GM19043 (cell line): ENCODE measurements at regions not wholly inside any gene's neighbourhood (a gene's known extent, or its start where the extent isn't known, plus 50 kb on each side); places are given as distances from the start of the nearest gene placed in this dataset.

Experiments
- ATAC-seq: cut with Tn5 transposase; IDR thresholded peaks from one replicate; pipeline ENCODE4 v1.9.1; 2021; ENCODE audit warnings: low read depth; ENCODE audit not compliant: unreplicated experiment

DNA sequence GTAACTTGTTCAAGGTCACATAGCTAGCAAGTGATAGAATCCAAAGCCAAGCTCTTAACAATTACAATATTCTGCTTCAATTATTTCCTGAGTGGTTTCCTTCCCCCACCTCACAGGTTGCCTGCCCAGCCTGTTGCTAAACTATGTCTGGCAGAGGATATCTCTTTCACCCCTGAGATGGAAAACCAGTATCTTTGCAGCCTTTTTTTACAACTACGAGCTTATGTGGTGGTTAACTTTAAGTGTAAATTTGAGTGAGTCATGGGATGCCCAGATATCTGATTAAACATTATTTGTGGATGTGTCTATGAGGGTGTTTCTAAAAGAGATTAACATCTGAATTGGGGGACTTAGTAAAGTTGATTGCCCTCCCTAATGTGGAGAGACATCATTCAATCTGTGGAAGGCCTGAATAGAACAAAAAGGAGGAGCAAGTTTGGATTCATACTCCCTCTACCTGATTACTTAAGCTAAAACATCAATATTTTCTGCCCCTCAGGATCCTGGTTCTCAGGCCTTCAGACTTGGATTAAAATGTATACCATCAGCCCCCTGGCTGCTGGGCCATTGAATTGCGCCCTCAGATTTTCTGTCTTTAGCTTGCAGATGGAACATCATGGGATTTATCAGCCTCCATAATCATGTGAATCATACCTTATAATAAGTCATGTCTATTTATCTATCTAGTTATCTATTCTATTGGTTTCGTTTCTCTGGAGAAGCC lies 911.9 kb downstream of the METTL15 start:
- no peak for ATAC-seq

DNA sequence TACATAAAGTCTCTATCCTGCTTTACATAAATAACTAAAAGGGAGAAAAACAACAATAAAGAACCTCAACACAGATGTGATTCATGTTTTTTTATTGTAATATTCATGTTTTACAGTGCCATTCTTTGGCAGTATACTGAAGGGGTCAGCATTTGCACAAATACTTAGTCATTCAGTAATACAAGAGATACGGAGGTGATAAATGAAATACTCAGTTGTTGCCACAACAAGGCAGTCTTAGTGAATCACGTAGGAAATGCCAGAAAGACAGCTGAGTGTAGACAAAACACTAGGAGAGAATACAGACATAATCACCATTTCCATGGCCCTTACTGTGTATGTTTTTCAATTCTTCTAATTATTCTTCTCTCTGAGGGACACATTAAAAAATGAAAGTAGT lies 910.4 kb downstream of the METTL15 start:
- ATAC-seq = no peak

DNA sequence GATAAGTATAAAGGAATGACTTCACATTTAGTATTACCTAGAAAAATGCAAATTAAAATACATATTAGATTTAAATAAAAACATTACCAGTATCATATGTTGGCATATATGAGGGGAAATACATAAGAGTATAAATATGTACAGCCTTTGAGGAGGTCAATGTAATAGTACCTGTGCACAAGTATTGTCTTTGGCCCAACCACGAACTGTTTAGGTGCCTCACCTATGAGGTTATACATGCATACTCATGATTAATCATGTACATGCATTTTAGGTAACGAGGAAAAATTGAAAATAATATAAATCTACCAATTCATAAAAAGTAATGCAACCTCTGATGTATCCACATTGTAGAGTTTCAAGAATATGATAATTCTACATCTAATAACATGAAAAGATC lies 909.8 kb downstream of the METTL15 start:
- ATAC-seq = no peak

DNA sequence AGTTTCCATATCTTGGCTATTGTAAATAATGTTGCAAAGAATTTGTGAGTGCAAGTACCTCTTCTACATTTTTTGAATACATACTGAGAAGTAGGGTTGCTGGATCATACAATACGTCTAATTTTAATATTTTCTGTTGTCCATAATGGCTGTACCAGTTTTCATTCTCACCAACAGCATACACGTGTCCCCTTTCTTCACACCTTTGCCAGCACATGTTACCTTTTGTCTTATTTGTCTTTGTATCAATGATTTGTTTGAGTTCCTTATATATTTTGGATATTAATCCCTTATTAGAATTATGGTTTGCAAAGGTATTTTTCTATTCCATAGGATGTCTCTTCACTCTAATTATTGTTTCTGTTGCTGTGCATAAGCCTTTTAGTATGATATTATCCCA lies 904.3 kb downstream of the METTL15 start:
- ATAC-seq = no peak

DNA sequence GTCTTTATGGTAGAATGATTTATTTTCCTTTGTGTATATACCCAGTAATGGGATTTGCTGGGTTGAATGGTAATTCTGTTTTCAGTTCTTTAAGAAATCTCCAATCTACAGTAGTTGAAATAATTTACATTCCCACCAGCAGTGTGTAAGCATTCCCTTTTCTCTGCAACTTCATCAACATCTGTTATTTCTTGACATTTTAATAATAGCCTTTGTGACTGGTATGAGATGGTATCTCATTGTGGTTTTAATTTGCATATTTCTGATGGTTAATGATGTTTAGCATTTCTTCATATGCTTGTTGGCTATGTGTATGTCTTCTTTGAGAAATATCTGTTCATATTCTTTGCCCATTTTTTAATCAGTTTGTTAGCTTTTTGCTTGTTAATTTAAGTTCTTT lies 901.2 kb downstream of the METTL15 start:
- ATAC-seq = no peak

DNA sequence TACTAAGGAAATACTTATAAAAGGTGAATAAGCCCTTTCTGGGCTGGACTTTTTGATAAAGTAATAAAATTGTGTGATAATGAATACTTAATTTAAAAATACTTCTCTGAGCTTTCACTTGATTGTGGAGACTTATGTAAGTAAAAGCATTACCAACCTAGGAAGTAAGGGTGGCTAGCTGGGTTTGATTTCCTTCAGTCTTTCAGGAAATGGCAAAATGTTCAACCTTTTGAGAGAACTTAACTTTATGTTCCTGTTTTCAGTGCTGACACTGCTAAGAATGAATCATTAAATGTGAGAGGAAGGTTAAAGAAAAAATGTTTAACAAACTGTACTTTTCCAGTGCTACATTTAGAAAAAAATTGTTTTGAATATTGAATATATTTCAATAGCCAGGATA lies 900.3 kb downstream of the METTL15 start:
- no peak for ATAC-seq

DNA sequence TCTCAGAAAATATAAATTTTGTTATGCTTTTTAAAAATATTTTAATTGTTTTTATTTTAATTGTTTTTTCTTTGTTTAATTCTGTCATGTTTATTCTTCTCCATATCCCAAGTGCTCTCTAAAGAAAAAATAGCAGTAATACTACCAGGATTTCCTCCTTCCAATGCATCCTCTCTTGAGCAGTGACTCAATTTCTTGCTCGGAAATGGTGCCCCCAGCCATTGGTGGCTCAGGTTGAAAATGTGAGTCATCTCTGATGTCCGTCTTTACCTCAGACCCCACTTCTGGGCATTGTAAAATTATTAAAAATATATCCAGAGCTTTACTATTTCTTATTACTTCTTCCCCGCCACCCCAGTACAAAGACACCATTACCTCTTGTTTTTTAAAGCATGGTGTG lies 898.5 kb downstream of the METTL15 start:
- no peak for ATAC-seq

DNA sequence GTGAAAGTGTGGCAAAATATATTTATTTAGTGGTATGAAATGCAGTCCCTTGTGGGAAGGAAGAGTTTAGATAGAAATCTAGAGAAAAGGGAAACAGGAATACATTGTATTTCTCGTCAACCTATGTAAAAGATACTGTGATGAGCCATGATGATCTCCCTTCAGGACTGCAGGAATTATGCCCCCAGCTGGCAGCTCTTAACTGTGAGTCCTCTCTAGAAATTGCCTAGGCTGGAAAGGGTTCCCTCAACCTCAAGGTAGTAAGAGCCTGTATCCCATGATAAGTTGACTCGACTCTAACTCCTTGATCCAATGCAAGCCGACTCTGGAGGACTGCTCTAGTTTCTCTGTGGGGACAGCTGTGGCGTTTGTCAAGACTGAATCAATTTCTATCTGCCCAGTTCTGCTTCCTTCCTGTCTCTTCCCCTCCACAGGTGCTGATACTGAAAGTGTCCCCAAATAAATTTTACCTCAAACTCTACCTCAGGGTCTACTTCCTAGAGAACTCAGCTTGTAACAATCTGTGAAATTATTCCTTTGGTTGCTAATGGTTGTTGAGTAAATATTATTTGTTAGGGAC lies 897.3 kb downstream of the METTL15 start:
- ATAC-seq = no peak

DNA sequence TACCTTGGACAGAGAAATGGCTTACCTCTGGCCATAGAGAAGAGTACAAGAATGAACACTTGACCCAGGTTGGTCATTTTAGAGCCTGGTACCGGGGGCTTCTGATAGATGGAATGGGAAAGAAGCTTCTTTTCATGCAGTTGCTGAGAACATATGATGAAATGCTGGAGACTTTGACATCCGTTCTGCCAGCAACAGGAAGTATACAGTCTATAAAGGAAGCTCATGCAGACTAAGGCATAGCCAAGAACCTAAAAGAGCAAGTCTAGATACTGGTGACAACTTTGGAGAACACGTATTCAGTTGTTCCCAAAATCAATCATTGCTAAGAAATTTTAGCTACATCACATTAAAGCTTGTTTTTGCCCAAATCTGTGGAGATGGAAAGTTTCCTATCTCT lies 894.6 kb downstream of the METTL15 start:
- no peak for ATAC-seq

DNA sequence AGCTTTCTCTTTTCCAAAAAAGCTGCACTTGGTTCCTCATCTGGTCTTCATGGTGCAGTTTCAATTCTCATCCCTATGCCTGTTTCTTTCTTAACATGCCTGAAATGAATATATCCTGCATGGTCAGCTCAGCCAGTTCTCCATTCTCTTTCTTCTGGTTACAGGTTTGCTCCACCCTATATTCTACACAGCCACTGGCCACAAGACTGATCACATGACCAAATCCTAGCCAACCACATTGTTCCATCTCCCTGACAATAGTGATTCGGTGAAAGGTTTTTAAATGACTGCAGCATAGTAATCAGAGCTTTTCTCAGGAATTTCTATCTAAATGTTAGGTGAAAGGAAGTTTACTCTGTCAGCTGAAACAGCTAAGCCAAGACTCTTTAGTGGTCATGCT lies 891.4 kb downstream of the METTL15 start:
- ATAC-seq = no peak

DNA sequence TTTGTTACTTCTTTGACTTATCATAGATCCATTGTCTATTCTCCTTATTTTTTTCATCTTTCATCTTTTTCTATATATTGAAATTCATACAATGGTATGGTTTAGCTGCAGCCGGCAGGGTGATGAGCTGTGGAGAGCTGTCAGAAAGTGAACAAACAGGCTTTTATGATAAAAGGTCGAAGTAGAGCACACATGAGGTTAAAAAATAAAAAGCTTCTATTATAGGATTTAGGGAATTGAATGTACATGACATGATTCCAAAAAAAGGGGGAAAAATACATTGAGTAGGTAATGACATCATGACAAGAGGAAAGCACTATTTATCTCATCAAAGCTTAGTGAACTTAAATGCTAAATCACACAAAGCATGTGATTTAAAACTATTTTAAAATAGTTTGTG lies 884.8 kb downstream of the METTL15 start:
- no peak for ATAC-seq

DNA sequence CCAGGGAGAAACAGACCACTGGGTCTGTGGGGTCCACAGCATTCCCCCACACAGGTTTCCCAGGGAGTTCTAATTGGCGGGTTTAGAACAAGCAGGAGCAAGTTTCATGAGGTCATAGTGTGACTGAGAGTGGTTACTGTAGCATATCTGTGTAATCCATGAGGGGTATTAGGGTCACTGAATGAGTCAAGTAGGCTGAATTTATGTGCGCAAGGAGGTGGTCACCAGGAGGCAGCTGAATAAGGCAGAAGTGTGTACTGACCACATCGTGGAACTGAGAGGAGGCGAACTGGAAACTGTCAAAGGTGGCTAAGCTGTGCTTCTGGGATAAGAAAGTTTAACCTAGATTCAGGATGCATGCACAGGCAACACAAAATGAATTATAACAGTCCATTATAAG lies 876.0 kb downstream of the METTL15 start:
- ATAC-seq = no peak

DNA sequence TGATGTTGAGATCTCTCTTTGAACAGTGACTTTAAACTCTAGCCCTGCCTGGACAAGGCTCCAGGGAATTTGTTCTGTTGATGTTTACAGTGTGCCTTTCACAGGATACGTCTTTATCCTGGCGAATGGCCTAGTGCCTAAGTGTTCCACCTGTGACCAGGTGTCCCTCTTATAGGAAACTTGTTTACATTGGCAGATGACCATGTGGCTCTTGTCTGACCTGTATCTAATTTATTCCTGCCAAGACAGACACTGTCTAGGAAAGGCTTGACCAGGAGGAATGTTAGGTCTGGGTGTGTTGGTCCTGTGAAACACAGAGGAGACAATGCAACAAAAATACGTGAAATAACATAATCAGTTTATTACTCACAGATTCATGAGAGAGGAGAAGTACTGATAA lies 875.6 kb downstream of the METTL15 start:
- no peak for ATAC-seq

DNA sequence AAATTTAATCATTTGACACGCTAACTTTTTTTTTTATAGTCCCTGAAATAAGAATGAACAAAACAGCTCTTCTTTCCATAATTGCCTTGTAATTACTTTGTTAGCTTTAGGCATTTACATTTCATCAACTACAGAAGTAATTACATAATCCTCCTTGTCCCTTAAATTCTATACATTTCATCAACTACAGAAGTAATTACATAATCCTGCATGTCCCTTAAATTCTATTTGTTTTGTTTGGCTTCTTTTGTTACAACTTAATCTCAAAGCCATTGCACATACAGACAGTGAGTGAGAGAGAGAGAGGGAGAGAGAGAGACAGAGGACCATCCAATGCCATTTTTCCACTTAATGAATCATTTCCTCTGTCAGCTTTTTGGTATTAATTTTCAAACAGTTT lies 873.2 kb downstream of the METTL15 start:
- ATAC-seq = no peak

DNA sequence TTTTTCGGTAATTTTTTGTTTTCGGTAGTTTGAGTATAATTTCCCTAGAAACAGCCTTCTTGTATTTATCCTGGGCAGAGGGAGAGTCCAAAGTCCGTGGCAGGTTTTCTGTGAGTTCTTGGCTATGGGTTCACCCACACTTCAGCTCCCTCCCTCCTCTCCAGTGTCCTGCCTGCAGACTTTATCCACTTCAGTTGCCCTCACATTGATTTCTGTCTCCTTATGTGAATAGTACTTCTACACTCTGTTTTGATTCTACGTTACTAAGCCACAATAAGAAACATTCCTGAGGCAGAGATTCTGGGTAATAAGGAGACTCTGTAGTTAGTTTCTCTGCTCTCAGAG lies 868.6 kb downstream of the METTL15 start:
- no peak for ATAC-seq

DNA sequence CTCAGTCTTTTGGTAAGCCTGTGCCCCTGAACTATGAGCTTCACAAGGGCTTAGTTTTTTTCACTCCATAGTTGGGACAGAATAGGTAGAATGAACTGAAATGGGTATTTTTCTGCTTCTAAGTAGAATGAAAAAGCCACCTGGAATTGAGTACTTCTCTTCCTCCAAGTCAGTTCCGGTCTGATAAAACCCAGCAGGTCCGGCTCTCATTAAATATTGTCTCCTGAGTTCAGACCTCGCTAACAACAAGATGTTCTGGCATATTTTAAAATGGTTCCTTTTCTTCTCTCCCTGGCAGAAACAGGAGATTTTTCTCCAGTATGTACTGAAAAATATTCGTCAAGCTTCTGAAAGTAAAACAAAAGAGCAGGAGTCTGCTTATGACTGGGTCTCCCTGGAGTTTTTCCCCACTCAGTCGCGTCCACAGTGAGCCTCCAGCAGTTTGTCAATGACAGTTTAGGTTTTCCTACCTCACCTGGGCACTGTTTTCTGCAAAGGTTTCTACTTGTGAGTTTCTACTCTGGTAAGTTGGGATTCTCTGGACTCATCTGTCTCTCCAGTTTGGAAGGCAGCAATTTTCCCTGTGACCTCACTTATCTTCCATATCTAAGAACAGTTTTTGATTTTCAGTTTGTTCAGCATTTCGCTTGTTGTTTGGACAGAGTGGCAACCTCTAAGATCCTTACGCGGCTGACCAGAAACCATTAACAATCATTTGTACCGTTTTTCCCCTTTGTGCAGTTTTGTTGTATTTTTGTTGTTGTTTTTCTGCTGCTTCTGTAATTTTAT lies 868.0 kb downstream of the METTL15 start:
- ATAC-seq = no peak

DNA sequence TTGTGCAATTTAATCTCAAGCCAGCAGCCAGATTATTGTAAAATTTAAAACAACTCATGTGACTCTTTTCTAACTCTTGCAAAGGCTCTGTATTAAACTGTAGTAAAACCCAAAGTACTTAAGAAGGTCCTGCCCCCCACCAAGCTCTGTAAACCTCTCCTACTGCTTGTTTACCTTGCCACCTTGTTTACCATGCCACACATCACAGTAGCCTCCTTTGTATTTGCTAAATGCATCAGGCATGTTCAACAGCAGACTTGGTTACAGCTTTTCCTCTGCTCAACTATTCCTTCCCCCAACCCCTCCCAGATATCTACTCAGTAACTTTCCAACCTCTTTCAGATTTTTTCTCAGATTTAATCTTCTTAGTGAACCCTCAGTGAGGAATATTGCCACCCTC lies 861.6 kb downstream of the METTL15 start:
- ATAC-seq = no peak

DNA sequence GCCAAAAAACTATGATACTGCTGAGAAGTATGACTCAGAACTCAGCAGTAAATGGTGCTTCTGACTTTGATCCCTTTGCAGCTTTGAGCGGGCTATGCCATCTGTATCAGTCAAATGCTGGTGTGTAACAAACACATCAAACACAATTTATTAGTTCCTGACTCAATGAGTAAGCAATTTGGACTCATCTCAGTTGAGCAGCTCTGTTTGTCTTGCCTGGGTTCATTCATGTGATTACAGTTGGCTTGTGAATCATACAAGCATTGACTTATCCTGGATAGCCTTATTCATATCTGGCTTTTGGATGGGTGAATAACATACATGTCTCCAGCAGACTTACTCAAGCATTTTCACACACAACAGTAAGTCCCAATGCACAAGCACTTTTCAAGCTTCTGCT lies 858.8 kb downstream of the METTL15 start:
- ATAC-seq = no peak

DNA sequence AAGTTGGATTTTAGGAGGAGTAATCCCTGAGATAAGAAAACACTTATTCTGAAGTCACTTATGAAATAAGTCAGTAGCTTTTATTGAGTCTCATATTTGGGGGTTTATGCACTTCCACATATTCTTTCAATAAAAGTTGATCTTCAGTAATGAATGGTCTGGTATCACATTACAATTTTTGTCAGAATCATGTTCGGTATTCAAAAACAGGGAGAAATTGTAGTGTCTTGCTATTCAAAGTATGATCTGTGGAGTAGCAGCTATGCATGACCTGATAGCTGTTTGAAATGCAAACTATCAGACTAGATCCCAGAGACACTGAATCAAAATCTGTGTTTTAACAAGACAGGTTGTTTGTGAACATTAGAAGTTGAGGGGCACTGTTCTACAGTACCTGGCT lies 857.6 kb downstream of the METTL15 start:
- no peak for ATAC-seq

DNA sequence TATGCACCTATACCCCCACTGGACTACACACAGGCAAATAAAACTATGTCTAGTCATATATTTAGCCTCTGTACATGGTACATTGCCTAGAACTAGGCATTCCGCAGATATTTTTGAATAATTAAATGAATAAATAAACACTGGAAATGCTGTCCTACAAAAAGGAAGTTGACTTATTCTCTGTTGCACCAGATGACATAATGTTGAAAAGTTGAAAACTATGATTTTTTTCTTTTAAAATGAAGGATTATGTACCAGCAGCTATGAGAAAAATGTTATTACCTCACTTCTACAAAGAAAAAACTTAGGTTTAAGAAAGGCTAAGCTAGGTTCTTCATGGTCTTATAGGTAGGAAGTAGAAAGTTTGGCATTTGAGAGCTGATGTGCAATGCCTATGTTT lies 856.6 kb downstream of the METTL15 start:
- no peak for ATAC-seq

DNA sequence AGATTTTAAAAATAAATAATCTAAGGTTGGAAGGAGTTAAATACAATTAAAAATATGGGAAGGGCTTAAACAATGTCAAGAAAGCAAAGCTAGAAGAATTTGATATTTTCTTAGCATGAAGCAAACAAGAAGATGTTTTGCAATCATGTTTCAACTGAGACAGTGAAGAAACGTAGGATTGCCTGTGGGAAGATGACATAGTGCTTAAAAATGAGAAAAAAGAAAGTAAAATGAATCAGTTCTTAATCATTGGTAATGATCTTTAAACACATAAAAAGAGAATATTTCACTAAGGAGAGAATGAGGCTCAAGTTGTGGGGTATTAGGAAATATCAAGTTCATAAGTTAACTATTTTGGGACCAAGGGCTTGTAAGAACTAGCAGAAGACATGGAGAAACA lies 855.0 kb downstream of the METTL15 start:
- ATAC-seq = no peak

DNA sequence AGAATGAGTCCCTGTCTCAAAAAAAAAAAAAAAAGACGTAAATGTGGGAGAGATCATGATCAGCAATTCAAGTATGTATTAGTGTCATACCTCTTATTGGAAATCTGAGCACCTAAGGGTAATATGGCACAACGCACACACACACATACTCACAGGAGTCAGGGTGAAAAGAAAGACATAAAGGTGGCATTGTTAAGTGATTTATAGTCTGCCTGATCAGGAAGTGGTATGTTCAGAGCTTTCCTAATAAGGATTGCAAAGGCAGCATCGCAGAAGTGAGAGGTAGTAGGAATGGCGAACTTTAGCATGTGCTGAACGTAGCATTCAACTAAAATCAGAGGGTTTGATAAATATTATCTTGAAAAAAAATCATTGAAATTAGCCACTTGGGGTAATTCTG lies 854.3 kb downstream of the METTL15 start:
- ATAC-seq = no peak
